ENCODE measurements at regions not wholly inside any gene's neighbourhood (a gene's known extent, or its start where the extent isn't known, plus 50 kb on each side); places are given as distances from the start of the nearest gene placed in this dataset.

- TF ChIP-seq JUND (IDR thresholded peaks at IDR 0.05; ENCODE audit: low read length) (no peak), POLR2AphosphoS5 (IDR thresholded peaks at IDR 0.05; ENCODE audit: low read depth, low read length) (no peak), BRCA1 (IDR thresholded peaks at IDR 0.05; ENCODE audit: low read depth, low read length) (no peak), MAX (IDR thresholded peaks at IDR 0.05) (no peak), E2F6 (IDR thresholded peaks at IDR 0.05) (no peak)
These were observed 60.9 kb upstream of the PAX6 start for GRCh38 chr11:31872076-31872443.

Measured in H1 (cell line).